ENCODE measurements at regions not wholly inside any gene's neighbourhood (a gene's known extent, or its start where the extent isn't known, plus 50 kb on each side); places are given as distances from the start of the nearest gene placed in this dataset.

GRCh38 chr1:30476476-30476875, 246.9 kb downstream of the MATN1 start:
- TF ChIP-seq CTCF (IDR thresholded peaks at IDR 0.05 in 2 of 3, conservative IDR thresholded peaks at IDR 0.05 in 1 of 3; ENCODE audit: borderline replicate concordance in 1 of 3, insufficient read depth in 1 of 3, low read depth in 2 of 3, low read length in 2 of 3) (no peak), RAD21 (IDR thresholded peaks at IDR 0.05; ENCODE audit: low read depth) (no peak), POLR2A (IDR thresholded peaks at IDR 0.05; ENCODE audit: borderline replicate concordance, extremely low read depth, insufficient read depth, insufficient read length) (no peak)

Data from HCT116 (cell line).